ENCODE measurements at regions not wholly inside any gene's neighbourhood (a gene's known extent, or its start where the extent isn't known, plus 50 kb on each side); places are given as distances from the start of the nearest gene placed in this dataset.

DNA sequence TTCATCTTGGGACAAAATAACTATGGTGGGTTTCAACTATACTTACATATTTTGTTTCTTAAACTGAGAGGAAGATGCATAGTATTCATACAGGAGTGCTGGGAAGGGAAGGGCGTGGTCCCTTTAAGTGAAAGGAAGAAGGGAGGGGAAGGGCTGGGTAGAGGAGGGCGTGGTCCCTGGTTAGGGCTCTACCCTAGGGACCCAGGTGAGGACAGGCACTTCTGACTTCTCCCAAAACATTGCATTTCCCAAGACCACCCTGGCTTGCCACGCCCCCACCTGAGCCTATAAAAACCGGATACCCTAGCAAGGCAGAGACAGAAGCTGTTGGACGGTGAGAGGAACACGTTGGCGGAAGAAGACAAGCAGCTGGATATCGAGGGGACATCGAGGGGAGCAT lies 157.6 kb upstream of the PLXNA4 start:
- Mint-ChIP-seq H3K36me3 (no peaks in the 10 kb centered on the region), H3K9me3 (no peaks in the 10 kb centered on the region), H3K4me3 (no peak overlapping the region), H3K27me3 (peaks cover 45% of the 10 kb centered on the region), H3K27ac (no peak overlapping the region), H3K4me1 (no peaks in the 10 kb centered on the region)
- no peak for ATAC-seq

DNA sequence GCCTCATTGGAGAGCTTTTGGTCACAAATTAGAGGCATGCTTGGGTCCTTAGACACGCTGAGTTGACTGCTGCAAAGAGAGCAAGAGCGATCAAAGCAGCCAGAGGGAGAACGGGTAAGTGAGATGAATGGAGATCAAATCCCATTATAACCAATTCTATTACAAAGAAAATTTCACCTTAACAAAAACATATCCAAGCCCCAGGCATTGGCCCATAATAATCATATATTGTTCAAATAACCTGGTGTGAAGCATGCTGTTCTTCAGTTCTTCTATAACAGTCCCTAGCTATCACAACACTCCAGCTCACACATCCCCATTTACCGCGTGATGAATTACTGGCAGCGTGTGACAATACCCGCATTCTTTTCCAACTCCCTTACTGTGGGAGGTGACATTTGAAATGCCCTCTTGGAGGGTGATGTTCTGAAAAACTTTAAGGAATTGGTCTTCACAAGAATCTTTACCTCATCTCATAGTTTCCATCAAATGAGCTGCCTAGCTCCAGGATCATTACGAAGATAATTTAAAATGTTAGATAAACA lies 156.1 kb upstream of the PLXNA4 start:
- Mint-ChIP-seq H3K9me3 (no peaks in the 10 kb centered on the region), H3K27ac (no peak overlapping the region), H3K27me3 (peaks cover 51% of the 10 kb centered on the region), H3K4me3 (no peak overlapping the region), H3K36me3 (no peaks in the 10 kb centered on the region), H3K4me1 (no peaks in the 10 kb centered on the region)
- no peak for ATAC-seq

DNA sequence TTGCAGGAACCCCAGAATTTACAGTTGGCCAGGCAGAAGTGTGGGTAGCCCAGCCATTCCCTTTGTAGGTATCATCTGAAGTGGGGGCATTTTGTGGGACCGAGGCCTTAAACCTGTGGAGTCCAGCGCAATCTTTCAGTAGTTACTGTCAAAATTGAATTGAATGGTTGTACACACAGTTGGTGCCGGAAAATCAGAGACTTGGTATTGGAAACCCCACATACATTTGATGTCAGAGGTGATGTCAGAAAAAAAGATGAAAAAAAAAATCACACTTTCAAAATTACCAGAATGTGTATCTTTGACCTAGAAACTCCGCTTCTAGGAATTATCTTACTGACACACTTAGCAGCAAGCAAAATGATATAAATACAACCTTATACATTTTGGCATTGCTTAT lies 153.8 kb upstream of the PLXNA4 start:
- ATAC-seq = no peak
- no peaks in the 10 kb centered on the region for H3K36me3 Mint-ChIP-seq
- H3K9me3 Mint-ChIP-seq = no peaks in the 10 kb centered on the region
- no peak overlapping the region for H3K4me3 Mint-ChIP-seq
- H3K27me3 Mint-ChIP-seq = peaks cover 37% of the 10 kb centered on the region
- H3K4me1 Mint-ChIP-seq = no peaks in the 10 kb centered on the region
- no peak overlapping the region for H3K27ac Mint-ChIP-seq

DNA sequence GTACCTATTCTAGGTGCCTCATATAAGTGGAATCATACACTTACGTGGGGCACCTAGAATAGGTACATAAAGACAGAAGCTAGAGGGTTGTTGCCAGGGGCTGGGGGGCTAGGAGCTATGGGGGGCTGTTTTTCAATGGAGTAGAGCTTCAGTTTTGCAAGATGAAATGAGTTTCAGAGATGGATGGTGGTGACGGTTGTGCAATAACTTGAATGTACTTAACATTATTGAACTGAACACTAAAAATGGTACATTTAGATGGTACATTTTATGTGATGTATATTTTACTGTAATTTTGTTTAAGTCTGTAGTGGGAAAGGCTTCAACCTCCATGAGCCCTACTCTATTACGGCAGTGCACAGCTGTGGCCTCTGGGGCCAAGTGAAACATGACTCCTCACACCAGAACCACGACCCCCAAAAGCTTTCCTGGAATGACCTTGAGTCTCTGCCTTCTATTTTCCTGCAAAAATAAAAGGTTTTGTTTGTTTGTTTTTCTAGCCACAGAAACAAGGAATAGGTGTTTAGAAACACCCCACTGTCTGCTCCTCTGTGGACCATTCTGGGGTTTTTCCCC lies 147.3 kb upstream of the PLXNA4 start:
- no peak overlapping the region for H3K27ac Mint-ChIP-seq
- peaks cover 4% of the 10 kb centered on the region for H3K36me3 Mint-ChIP-seq
- H3K9me3 Mint-ChIP-seq = peaks cover 10% of the 10 kb centered on the region
- H3K4me3 Mint-ChIP-seq = no peak overlapping the region
- no peak for ATAC-seq
- no peaks in the 10 kb centered on the region for H3K4me1 Mint-ChIP-seq
- peaks cover 50% of the 10 kb centered on the region for H3K27me3 Mint-ChIP-seq

DNA sequence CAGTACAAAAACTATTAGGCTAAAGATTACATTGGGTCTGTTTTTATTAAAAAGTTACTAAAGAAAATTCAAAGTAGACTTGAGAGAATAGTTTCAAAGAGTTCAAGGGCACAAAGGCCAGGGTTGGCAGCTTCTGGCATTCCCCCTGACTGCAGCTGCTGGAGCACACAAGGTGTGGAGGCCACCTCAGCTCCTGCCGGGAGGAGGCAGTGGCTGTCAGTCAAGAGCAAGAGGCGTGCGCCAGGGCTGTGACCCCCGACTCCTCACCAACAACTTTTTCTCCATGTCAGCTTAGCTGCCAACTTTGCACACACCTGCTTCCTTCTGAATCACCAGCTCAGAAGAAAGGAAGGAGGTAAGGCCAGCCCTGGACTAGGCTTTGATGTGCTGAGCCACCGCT lies 144.6 kb upstream of the PLXNA4 start:
- Mint-ChIP-seq H3K4me3 (no peak overlapping the region), H3K36me3 (peaks cover 4% of the 10 kb centered on the region), H3K27ac (no peak overlapping the region), H3K9me3 (peaks cover 10% of the 10 kb centered on the region), H3K27me3 (peaks cover 36% of the 10 kb centered on the region), H3K4me1 (no peaks in the 10 kb centered on the region)
- no peak for ATAC-seq

DNA sequence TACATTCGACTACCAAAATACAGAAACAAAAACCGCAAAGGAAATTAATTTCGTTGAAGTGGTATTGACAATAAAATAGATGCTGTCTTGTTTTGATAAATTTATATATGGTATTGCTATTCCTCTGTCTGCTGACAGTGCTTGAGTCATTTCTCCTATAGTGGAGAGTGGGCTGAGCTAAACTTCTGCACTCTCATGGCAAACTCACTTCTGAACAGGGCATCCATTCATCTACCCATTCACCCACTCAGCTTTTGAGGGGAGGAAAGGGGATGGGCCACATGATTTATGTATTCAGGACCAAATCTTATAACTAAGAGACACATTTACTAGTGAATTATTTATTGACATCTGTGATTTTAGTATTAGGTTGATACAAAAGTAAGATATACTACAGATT lies 137.6 kb upstream of the PLXNA4 start:
- Mint-ChIP-seq H3K4me1 (peaks cover 6% of the 10 kb centered on the region), H3K9me3 (peaks cover 1% of the 10 kb centered on the region), H3K4me3 (no peak overlapping the region), H3K27me3 (peaks cover 10% of the 10 kb centered on the region), H3K27ac (no peak overlapping the region), H3K36me3 (no peaks in the 10 kb centered on the region)
- no peak for ATAC-seq

DNA sequence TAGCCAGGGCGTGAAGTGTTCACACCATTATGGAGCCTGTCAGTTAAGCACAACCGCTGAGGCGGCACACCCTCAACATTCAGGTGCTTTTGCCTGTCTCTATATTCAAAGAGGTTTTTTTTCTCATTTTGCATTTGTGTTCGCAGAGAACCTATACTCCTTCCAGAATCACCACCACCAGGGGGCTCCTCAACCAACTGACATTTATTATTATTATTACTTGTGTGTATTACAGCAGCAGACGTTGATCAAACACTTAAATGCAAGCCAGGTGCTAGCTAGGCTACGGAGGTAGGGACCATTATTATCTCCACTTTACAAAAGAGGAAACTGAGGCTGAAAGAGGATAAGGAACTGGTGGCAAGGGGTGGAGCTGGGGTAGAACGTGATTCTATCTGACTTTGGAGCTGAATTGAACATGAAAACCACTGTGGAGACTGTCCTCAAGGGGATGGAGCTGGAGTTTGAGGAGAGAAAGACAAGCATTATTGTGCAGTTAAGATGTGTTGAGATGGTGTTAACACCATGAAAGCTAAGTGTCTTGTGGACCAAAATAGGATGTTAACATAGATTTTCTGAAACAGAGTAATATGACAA lies 133.8 kb upstream of the PLXNA4 start:
- H3K9me3 Mint-ChIP-seq = no peaks in the 10 kb centered on the region
- H3K4me1 Mint-ChIP-seq = peaks cover 6% of the 10 kb centered on the region
- no peak for ATAC-seq
- no peak overlapping the region for H3K4me3 Mint-ChIP-seq
- no peaks in the 10 kb centered on the region for H3K36me3 Mint-ChIP-seq
- peaks cover 10% of the 10 kb centered on the region for H3K27me3 Mint-ChIP-seq
- H3K27ac Mint-ChIP-seq = no peak overlapping the region

DNA sequence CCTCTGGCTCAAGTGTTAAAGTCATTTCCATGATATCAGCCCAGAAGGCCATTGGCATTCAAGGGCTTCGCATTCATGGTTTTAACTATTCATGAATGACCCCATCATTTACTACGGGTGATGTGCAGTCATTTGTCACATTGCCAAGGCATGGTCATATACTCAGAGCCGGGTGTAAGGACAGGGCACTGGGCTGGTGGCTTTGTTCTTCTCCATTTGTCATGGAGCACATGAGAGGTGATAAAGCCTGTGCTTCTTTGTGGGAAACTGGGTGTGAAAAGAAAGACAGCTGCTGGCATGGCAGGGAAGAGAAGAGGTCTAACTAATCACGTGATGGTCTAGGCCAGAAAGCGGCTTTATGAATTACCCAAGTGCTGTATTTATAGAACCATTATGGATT lies 132.2 kb upstream of the PLXNA4 start:
- Mint-ChIP-seq H3K27me3 (peaks cover 10% of the 10 kb centered on the region), H3K9me3 (no peaks in the 10 kb centered on the region), H3K27ac (no peak overlapping the region), H3K4me1 (peaks cover 6% of the 10 kb centered on the region), H3K4me3 (no peak overlapping the region), H3K36me3 (no peaks in the 10 kb centered on the region)
- ATAC-seq = no peak

DNA sequence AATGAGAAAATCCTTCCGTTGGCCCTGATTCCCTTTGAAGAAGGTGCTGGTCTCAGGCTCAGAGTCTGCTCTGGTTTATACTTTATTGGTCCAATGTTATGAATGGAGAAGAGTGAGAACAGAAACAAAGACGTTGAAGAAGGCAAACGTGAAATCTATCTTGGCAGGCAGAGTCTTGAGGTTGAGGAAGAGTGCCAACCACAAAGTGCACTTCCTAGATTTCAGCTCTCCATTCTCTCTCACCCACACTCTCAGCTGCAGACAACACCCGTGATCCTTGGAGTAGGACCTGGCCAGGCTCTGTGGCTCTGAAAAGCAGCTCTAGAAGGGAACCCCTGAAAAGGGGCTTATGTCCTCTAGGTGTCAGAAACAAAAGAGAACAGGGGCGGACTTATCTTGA lies 128.9 kb upstream of the PLXNA4 start:
- H3K4me3 Mint-ChIP-seq = no peak overlapping the region
- peaks cover 6% of the 10 kb centered on the region for H3K27me3 Mint-ChIP-seq
- H3K36me3 Mint-ChIP-seq = no peaks in the 10 kb centered on the region
- ATAC-seq = peak; percentile 7
- peaks cover 5% of the 10 kb centered on the region for H3K9me3 Mint-ChIP-seq
- peaks cover 3% of the 10 kb centered on the region for H3K4me1 Mint-ChIP-seq
- H3K27ac Mint-ChIP-seq = no peak overlapping the region

DNA sequence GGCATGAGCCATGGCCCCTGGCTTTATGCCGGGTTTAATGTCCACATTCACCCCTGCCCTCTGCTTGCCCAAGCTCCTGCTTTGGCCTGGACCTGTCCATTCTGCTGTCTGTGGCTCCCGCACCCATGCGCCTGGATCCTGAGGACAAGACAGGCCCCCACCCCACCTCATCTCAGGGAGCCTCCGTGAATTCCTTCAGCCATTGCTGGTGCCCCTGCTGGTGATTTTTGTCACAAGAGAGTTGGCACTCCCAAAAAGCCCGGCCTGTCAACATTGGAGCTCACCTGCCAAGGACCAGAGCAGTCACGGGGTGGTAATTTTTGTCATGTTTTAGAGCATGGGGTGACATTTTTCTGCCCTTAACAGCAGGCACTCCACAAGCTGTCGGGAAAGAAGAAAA lies 127.5 kb upstream of the PLXNA4 start:
- Mint-ChIP-seq H3K4me1 (no peaks in the 10 kb centered on the region), H3K4me3 (no peak overlapping the region), H3K27me3 (no peaks in the 10 kb centered on the region), H3K9me3 (peaks cover 5% of the 10 kb centered on the region), H3K27ac (no peak overlapping the region), H3K36me3 (no peaks in the 10 kb centered on the region)
- no peak for ATAC-seq

DNA sequence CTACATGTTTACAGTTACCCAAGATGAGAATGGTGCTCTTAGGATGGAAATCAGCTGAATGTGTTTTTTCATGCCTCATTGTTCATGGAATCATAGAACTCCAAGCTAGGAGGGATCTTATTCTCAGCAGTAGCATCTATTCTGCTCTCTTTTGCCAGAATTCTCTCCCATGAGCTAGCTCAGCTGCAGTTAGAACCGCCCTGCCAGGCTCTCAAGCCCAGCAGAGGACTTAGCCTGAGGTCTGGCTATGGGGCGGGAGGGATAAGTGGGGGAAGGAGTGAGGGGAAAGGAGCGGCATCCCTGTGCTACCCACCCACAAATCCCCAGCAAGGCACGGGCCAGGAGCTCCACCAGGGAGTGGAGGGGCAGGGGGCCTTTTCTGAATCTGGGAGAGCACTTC lies 120.7 kb upstream of the PLXNA4 start:
- Mint-ChIP-seq H3K9me3 (peaks cover 13% of the 10 kb centered on the region), H3K4me3 (no peak overlapping the region), H3K27ac (no peak overlapping the region), H3K4me1 (peaks cover 11% of the 10 kb centered on the region), H3K27me3 (peaks cover 23% of the 10 kb centered on the region), H3K36me3 (no peaks in the 10 kb centered on the region)
- ATAC-seq = no peak

DNA sequence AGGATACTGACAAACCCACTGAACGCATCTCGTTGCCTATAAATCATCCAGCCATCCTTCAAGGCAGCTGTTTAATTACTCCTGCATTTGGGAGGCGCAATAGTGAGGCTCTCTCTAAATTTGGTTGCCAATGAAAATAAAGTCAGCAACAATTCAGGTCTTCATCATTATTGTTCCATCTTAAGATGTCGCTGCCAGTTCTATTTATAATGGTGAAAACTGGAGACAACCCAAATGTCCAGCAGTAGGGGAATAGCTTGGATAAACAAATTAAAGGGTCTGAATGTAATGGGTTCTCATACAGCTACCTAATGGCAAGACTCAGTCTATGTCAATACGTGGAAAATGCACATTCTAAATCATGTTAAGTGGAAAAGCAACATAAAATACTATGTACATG lies 120.1 kb upstream of the PLXNA4 start:
- H3K27me3 Mint-ChIP-seq = peaks cover 30% of the 10 kb centered on the region
- H3K4me3 Mint-ChIP-seq = no peak overlapping the region
- H3K4me1 Mint-ChIP-seq = peaks cover 11% of the 10 kb centered on the region
- H3K9me3 Mint-ChIP-seq = peaks cover 8% of the 10 kb centered on the region
- no peaks in the 10 kb centered on the region for H3K36me3 Mint-ChIP-seq
- no peak overlapping the region for H3K27ac Mint-ChIP-seq
- no peak for ATAC-seq

DNA sequence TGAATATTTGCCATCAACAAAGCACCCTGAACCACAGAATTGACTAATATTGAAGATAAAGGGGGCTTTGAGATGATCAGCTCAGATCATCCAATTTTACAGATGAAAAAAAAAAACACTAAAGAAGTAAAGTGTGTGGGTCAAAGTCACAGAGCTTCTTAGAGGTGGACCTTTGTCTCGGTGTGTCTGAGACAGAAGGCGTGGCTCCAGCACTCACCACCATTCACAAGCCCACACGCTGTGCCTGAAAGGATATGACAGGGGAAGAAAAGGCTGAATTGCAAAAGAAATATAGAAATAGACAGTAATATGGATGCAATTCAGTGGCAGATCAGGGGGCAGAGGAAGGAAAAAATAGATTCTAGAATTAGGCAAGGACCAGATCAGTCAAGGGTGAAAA lies 114.9 kb upstream of the PLXNA4 start:
- Mint-ChIP-seq H3K36me3 (no peaks in the 10 kb centered on the region), H3K27ac (no peak overlapping the region), H3K9me3 (no peaks in the 10 kb centered on the region), H3K4me3 (no peak overlapping the region), H3K27me3 (peaks cover 42% of the 10 kb centered on the region), H3K4me1 (no peaks in the 10 kb centered on the region)
- ATAC-seq = no peak

DNA sequence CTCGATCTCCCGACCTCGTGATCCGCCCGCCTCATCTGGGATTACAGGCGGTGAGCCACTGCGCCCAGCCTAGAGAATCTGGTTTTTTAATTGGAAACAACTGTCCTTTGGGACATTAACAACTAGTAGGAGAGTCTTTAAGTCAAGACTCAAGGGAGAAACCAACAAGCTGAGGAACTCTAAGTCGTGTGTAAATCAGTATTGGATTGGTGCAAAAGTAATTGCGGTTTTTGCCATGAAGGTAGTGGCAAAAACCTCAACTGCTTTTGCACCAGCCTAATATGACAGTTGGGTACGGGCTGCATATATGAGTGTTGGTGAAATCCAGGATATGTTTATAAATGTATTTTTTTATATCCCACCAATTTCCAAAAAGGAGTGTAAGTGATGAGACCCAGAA lies 113.9 kb upstream of the PLXNA4 start:
- Mint-ChIP-seq H3K9me3 (peaks cover 3% of the 10 kb centered on the region), H3K36me3 (no peaks in the 10 kb centered on the region), H3K27ac (no peak overlapping the region), H3K4me1 (no peaks in the 10 kb centered on the region), H3K27me3 (peaks cover 51% of the 10 kb centered on the region), H3K4me3 (no peak overlapping the region)
- ATAC-seq = no peak

DNA sequence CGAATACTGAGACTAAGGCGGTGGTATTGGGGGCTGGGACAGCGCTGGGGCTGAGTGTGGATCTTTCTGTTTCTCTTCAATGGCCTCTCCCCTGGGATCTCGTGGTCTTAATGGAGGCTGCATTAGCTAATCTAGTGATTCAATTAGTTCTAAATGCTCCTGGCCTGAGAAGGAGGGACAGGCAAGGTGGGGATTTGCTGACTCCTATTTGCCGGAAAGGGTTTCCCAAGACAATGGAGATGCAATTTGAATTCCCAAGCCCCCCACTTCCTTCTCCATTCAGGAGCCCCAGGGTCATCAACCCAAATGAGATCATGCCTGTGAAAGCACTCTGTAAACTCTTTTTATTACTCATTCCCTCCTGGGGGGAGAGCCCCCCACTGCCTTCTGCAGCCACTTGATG lies 111.7 kb upstream of the PLXNA4 start:
- Mint-ChIP-seq H3K27me3 (peaks cover 57% of the 10 kb centered on the region), H3K4me1 (no peaks in the 10 kb centered on the region)
- peak; percentile 25 for ATAC-seq

DNA sequence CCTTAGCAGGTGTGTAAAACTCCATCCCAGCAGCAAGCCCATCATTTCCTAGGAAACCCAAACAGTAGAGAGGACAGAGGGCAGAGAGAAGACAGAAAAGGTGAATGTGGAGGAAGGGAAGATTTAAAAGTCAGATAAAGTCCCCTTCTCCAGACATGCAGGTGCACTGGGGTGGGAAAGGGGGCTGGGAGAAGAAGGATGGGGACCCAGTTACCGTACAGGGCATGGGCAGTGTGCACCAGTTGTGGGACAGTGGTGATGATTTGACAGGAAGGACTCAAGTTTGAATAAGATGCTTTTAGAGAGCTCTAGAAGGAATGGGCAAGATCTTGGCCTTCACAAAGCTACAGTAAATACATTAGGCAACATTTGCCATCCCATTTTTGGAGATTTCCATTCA lies 110.7 kb upstream of the PLXNA4 start:
- Mint-ChIP-seq H3K9me3 (peaks cover 3% of the 10 kb centered on the region), H3K27ac (no peak overlapping the region), H3K36me3 (no peaks in the 10 kb centered on the region), H3K27me3 (peaks cover 54% of the 10 kb centered on the region), H3K4me3 (no peak overlapping the region), H3K4me1 (no peaks in the 10 kb centered on the region)
- no peak for ATAC-seq

More for the DNA sequence above, 111.7 kb upstream of the PLXNA4 start:
- no peaks in the 10 kb centered on the region for H3K36me3 Mint-ChIP-seq
- H3K4me3 Mint-ChIP-seq = no peak overlapping the region
- no peak overlapping the region for H3K27ac Mint-ChIP-seq
- peaks cover 3% of the 10 kb centered on the region for H3K9me3 Mint-ChIP-seq

Measured in stimulated activated memory B cell treated with anti-CD40 and anti-IgM and Interleukin-4, amounts not matched to agents 10 μg/mL and 1 μg/mL and 100 μg/mL, for 72 hours (primary cell).